ENCODE measurements at regions not wholly inside any gene's neighbourhood (a gene's known extent, or its start where the extent isn't known, plus 50 kb on each side); places are given as distances from the start of the nearest gene placed in this dataset.
"Not testable (repeated sequence)": the region's sequence is repeated elsewhere in the genome, so short reads cannot be mapped to it uniquely, and the experiment has no call there.

- DNase-seq: no peak
Measured at GRCh38 chr9:119898316-119898715, 529.1 kb upstream of the BRINP1 start.

- DNase-seq: no peak
Measured at GRCh38 chr9:119884438-119884837, 515.2 kb upstream of the BRINP1 start.

DNA sequence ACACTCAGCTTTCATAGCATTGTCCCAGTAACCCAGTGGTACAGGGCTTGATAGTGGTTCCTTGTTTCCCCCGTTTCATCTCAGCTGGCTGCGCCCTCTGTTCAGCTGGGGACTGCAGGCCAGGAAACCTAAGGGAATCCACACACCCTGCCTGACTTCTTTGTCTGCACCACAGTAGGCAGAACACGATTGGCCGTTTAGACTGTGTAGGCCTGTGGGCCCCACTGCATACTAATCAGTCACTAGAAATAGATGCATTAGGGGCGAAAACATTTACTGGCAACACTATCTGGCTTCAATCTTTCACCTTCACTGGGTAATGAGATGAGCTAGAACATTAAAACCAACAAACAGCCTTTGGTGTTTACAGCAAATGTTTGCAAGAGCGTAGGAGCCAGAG, 512.7 kb upstream of the BRINP1 start:
- DNase-seq: no peak

- DNase-seq: no peak
Measured at GRCh38 chr9:119880361-119880760, 511.1 kb upstream of the BRINP1 start.

- no peak for DNase-seq
Measured at GRCh38 chr9:119877306-119877705, 508.1 kb upstream of the BRINP1 start.

DNA sequence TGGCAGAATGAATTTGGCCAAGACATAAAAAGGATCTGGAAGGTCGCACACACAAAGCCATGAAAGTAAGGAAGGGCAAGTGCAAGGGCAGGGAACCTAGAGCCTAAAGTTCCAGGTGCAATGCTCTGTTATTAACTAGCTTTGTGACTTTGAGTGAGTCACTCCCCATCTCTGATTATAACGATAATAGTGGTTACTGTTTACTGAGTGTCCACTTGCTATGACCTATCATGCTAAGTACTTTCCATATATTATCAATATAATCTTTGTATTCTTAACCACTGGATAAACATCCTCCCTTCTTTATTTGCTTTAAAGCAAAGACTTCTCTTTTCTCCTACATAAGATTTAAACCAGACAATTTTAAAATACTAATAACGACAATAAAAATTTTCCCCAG, 504.6 kb upstream of the BRINP1 start:
- no peak for DNase-seq

- DNase-seq: not testable (repeated sequence)
Measured at GRCh38 chr9:119870251-119870650, 501.0 kb upstream of the BRINP1 start.

DNA sequence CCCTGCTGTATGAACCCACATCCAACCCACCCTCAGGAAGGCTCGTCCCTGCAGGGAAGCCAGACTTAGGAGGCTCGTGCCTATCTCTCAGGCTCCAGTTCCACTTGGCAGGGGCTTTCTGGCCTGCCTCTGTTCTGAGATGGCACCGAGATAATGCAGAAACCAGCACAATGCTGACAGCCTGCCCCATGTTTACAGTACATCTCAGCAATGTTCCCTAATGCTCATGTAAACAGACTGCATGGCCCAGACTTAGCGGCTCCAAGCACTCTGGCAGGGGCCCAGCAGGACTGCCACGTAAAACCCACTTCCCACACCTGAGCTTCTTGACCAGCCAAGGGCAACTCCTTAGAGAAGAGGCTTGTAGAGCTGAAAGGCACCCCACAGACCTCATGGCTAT, 499.5 kb upstream of the BRINP1 start:
- no peak for DNase-seq

DNA sequence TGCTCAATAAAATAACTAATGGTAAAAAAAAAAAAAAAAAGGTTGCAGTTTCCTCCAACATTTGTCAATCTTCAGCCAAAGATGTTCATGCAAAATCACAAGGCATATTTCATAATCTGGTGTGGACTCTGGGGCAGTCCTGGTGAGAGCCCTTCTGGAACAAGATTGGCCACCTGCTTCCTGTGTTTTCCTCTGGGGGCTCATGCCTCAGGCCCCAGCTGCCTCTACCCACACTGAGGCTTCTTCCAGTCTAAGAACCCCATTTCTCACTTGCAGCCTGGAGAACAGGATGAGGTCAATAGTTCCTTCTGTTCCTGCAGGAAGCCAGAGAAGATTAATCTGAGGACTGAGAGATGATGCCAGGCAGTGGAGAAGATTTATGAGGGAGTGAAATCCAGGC, 492.6 kb upstream of the BRINP1 start:
- DNase-seq: no peak

DNA sequence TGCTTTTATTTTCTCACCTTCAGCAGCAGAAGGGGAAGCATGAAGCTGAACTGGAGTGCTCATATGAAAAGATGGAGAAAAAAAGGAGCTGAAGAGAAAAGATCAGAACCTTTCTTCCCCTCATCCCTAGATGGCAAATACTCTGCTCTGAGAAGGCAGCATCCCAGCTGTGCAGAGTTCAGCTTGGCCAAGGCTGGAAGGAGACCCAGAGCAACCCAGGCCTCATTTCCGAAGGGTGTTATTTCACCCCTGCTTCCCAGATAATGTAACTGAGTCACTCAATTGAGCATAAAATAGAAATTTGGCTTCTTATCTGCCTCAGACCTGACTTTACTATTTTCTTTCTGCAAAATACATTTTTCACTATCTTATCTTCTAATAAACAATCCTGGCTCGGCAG, 489.9 kb upstream of the BRINP1 start:
- DNase-seq: no peak

- no peak for DNase-seq
Measured at GRCh38 chr9:119853126-119853525, 483.9 kb upstream of the BRINP1 start.

- DNase-seq: no peak
Measured at GRCh38 chr9:119852390-119852789, 483.2 kb upstream of the BRINP1 start.

- no peak for DNase-seq
Measured at GRCh38 chr9:119844431-119844830, 475.2 kb upstream of the BRINP1 start.

DNA sequence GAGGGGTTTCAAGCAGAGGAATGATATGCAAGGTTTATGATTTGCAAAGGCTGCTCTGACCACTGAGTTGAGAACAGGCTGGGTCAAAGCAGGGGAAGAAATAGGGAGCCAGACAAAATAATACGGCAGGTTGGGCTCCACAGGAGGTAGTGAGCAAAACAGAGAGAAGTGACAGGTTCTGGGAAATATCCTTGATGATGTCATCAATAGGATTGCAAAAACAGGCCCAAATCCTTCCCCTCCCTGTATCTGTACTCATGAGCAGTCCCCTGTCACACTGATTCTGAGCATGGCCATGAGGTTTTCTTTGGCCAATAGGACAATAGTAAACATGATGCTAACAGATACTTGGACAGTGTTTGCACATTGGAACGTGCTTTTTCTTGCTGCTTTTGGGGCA, 471.8 kb upstream of the BRINP1 start:
- DNase-seq: no peak

GRCh38 chr9:119839888-119840287, 470.7 kb upstream of the BRINP1 start:
- no peak for DNase-seq

DNA sequence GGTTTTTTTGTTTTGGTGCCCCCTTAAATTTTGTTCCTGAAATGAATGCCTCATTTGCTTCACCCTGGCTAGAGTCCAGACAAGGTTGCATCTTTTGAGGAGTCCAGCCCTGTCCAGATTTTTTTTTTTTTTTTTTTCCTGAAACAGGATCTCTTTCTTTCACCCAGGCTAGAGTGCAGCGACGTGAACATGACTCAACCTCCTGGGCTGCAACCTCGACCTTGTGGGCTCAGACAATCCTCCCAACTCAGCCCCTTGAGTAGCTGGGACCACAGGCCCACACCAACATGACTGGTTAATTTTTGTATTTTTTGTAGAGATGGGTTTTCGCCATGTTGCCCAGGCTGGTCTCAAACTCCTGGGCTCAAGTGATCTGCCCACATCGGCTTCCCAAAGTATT, 469.0 kb upstream of the BRINP1 start:
- no peak for DNase-seq

- no peak for DNase-seq
Measured at GRCh38 chr9:119836036-119836435, 466.8 kb upstream of the BRINP1 start.

GRCh38 chr9:119834064-119834620, 464.9 kb upstream of the BRINP1 start:
- DNase-seq: no peak

DNA sequence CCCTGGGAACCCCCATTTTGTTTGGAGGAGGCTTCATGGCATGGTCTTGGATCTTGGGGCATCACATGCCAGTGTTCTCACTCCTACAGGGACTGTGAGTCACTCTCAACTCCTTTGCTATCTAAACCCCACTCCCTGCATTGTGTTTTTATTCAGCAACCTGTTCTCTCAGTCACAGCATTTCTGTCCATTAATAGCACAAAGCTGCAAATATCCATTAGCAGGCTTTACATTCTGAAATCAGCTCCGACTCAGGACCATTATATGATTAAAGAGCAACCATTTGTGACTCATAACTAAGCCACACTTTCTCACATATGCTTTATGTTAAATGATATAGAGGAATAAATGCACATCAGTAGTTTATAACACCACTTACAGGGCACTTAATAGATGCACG, 462.1 kb upstream of the BRINP1 start:
- DNase-seq: no peak

GRCh38 chr9:119829748-119830147, 460.5 kb upstream of the BRINP1 start:
- no peak for DNase-seq

DNA sequence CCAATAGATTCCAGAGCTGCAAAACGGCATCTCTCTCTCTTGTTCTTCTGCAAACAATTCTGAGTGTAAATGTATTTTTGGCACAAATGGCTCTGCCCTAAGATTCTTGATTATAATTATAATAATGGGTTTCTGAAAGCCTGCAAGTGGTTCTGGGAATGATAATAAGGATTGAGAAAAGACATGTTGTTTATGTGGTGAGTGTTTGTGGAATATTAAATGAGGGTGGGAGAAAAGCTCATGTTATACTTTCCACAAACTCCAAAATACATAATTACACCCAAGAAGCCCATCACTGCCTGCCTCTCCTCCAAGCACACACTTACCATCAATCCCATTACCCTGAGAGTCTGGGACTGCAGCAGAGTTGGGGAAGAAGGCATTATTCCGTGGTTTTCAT, 460.0 kb upstream of the BRINP1 start:
- DNase-seq: no peak

DNA sequence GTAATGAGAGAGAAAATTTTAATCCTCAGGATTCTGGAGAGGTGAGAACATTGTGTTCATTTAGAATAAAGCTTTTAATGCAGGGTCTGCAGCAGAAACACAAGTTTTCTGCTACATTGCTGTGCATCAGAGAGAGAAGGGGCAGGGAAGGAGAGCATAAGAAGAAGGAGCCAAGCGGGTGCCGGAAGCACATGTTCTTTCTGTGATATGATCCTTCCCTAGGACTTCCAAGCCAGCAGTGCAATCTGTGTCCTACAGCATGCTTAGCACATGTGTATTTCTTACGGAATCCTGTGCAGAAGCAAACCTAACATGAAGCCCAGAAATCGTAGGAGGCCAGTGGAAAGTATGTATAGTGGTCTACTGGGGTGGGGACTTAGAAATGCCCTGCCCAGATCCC, 458.3 kb upstream of the BRINP1 start:
- DNase-seq: no peak

- DNase-seq: no peak
Measured at GRCh38 chr9:119827126-119827525, 457.9 kb upstream of the BRINP1 start.

DNA sequence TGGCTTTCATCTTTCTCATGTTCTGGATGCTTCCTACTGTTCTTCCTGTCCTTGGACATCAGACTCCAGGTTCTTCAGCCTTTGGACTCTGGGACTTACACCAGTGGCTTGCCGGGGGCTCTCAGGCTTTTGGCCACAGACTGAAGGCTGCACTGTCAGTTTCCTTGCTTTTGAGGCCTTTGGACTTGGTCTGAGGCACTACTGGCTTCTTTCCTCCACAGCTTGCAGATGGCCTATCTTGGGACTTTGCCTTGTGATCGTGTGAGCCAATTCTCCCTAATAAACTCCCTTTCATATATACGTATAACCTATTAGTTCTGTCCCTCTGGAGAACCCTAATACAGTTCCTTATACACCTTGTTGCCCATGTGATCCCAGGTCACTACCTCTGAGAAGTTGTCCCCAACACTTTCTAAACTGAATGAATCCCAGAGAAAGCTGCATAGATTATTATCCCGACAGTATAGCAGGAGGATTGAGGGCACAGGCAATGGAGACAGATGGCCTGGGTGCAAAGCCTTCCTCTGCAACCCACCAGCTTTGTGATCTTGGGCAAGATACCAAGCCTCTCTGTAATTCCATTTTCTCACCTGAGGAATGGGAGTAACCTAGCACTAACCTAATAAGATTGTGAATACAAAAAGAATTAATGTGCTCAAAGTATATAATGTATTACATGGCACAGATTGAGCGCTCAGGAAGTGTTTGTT, 449.6 kb upstream of the BRINP1 start:
- DNase-seq: no peak

Measured in activated naive CD4-positive, alpha-beta T cell (primary cell).